PC-3 (cell line): ENCODE measurements at regions not wholly inside any gene's neighbourhood (a gene's known extent, or its start where the extent isn't known, plus 50 kb on each side); places are given as distances from the start of the nearest gene placed in this dataset.

Experiments
- ATAC-seq: fragments of 200-7000 bp; cut with Tn5 transposase; 2 replicates; pipeline ENCODE4 v1.9.1; 2020; ENCODE audit warnings: mild to moderate bottlenecking, moderate library complexity
- BruUV-seq: library from RNA; stranded (reverse); fragments of 400-500 nt; replicated peaks from 2 replicates; lab custom pipeline; 2021; lab: Mats Ljungman, UMichigan
- CTCF ChIA-PET: fragments of 300-600 bp; sonication (Branson Sonifier 250); formaldehyde crosslinking; loops from one replicate; lab custom pipeline; 2022; ENCODE audit warnings: antibody characterized with exemption; lab: Charles Lee
- POLR2A ChIA-PET: fragments of 300-600 bp; sonication (Branson Sonifier 250); formaldehyde crosslinking; loops from one replicate; lab custom pipeline; 2022; ENCODE audit warnings: antibody characterized with exemption; ENCODE audit not compliant: unreplicated experiment; lab: Charles Lee
- DNase-seq: peaks from one replicate; pipeline ENCODE4 v3.0.0-alpha.2; 2015
- H2AFZ ChIP-seq: fragments of 300-600 bp; sonication (generic); 2 replicates; pipeline ENCODE4 v1.6.0; 2016; ENCODE audit warnings: antibody characterized with exemption, low read length
- H3F3A ChIP-seq: fragments of 300-600 bp; sonication (generic); one replicate; pipeline ENCODE4 v1.6.0; 2017; ENCODE audit warnings: antibody characterized with exemption, low read length, control low read depth, mild to moderate bottlenecking; ENCODE audit not compliant: unreplicated experiment
- H3K27ac ChIP-seq: fragments of 300-600 bp; sonication (generic); 2 replicates; pipeline ENCODE4 v1.5.1; 2016; ENCODE audit warnings: mild to moderate bottlenecking, low read length
- H3K27me3 ChIP-seq: fragments of 300-600 bp; sonication (generic); 2 replicates; pipeline ENCODE4 v1.6.1; 2016; ENCODE audit warnings: low read length, mixed read lengths
- H3K36me3 ChIP-seq: fragments of 300-600 bp; sonication (generic); 2 replicates; pipeline ENCODE4 v1.6.1; 2016; ENCODE audit warnings: low read depth, mixed run types, low read length, mixed read lengths
- H3K4me1 ChIP-seq: fragments of 300-600 bp; sonication (generic); 2 replicates; pipeline ENCODE4 v1.5.1; 2016; ENCODE audit warnings: low read length; ENCODE audit not compliant: insufficient read depth
- H3K4me2 ChIP-seq: fragments of 300-600 bp; sonication (generic); 2 replicates; pipeline ENCODE4 v1.6.0; 2016; ENCODE audit warnings: low read length
- H3K4me3 ChIP-seq: fragments of 300-600 bp; sonication (generic); 2 replicates; pipeline ENCODE4 v1.5.1; 2016; ENCODE audit warnings: mild to moderate bottlenecking, low read length, mixed read lengths
- H3K79me2 ChIP-seq: fragments of 300-600 bp; sonication (generic); 2 replicates; pipeline ENCODE4 v1.6.1; 2017; ENCODE audit warnings: low read length, mixed read lengths
- H3K9ac ChIP-seq: fragments of 300-600 bp; sonication (generic); 2 replicates; pipeline ENCODE4 v1.6.0; 2016; ENCODE audit warnings: mild to moderate bottlenecking, low read length
- H3K9me2 ChIP-seq: fragments of 300-600 bp; sonication (generic); replicated peaks from 2 replicates; pipeline ENCODE4 v1.6.1; 2016; ENCODE audit warnings: mixed run types, low read length, mixed read lengths
- H3K9me3 ChIP-seq: fragments of 300-600 bp; sonication (generic); 2 replicates; pipeline ENCODE4 v1.6.1; 2016; ENCODE audit warnings: low read length, mixed read lengths
- H4K20me1 ChIP-seq: fragments of 300-600 bp; sonication (generic); 2 replicates; pipeline ENCODE4 v1.6.1; 2016; ENCODE audit warnings: low read length, mixed read lengths
- CTCF ChIP-seq: fragments of 300-600 bp; sonication (generic); conservative IDR thresholded peaks from 2 replicates; pipeline ENCODE4 v1.5.1; 2017; ENCODE audit warnings: antibody characterized with exemption, low read depth, mild to moderate bottlenecking, low read length
- EZH2 ChIP-seq: fragments of 300-600 bp; sonication (generic); IDR thresholded peaks from one replicate; pipeline ENCODE4 v1.6.1; 2017; ENCODE audit warnings: antibody characterized with exemption, mild to moderate bottlenecking, low read length; ENCODE audit not compliant: unreplicated experiment
- EZH2phosphoT487 ChIP-seq: fragments of 300-600 bp; sonication (generic); IDR thresholded peaks from 2 replicates; pipeline ENCODE4 v1.6.1; 2018; ENCODE audit warnings: mild to moderate bottlenecking, antibody characterized with exemption, low read length, borderline replicate concordance
- intact Hi-C: fragments of 100-400 bp; cut with micrococcal nuclease; formaldehyde crosslinking; loops from 2 replicates; pipeline ENCODE4 v1.9.0; 2023

- Histone ChIP-seq H3K9ac (no peak overlapping the region), H3K9me2 (no peaks in the 10 kb centered on the region), H3K27ac (no peak overlapping the region), H3F3A (no peaks in the 10 kb centered on the region), H3K4me2 (no peak overlapping the region), H3K4me3 (no peak overlapping the region), H2AFZ (no peak overlapping the region), H4K20me1 (no peaks in the 10 kb centered on the region), H3K9me3 (no peaks in the 10 kb centered on the region), H3K4me1 (no peaks in the 10 kb centered on the region), H3K36me3 (no peaks in the 10 kb centered on the region), H3K79me2 (no peaks in the 10 kb centered on the region), H3K27me3 (no peaks in the 10 kb centered on the region)
- intact Hi-C loops, result loop anchor here (10.0 kb wide), 1 partner anchor 727 kb away; no protein-coding TSS in a partner anchor
- CTCF ChIA-PET, result no interaction called here
- TF ChIP-seq EZH2phosphoT487, result no peak
- no peak for TF ChIP-seq CTCF
- TF ChIP-seq EZH2, result no peak
- no TSS peak for BruUV-seq
- no peak for DNase-seq
- POLR2A ChIA-PET, result no interaction called here
- ATAC-seq, result no peak
Observed at GRCh38 chr9:90147426-90147825, 495.2 kb downstream of the DIRAS2 start.

GRCh38 chr9:90156318-90156717 lies 486.3 kb downstream of the DIRAS2 start:
- ATAC-seq, result no peak

More at GRCh38 chr9:90156318-90156717, 486.3 kb downstream of the DIRAS2 start:
- Histone ChIP-seq H2AFZ (no peak overlapping the region), H3K4me1 (no peaks in the 10 kb centered on the region), H3K27me3 (no peaks in the 10 kb centered on the region), H3K9me3 (no peaks in the 10 kb centered on the region), H3K9ac (no peak overlapping the region), H3F3A (no peaks in the 10 kb centered on the region), H3K9me2 (no peaks in the 10 kb centered on the region), H3K79me2 (no peaks in the 10 kb centered on the region), H3K27ac (no peak overlapping the region), H3K36me3 (no peaks in the 10 kb centered on the region), H4K20me1 (no peaks in the 10 kb centered on the region), H3K4me2 (no peak overlapping the region), H3K4me3 (no peak overlapping the region)
- POLR2A ChIA-PET, result no interaction called here
- DNase-seq, result no peak
- intact Hi-C loops, result no loop called here
- no TSS peak for BruUV-seq
- TF ChIP-seq EZH2, result no peak
- no peak for TF ChIP-seq EZH2phosphoT487
- TF ChIP-seq CTCF, result no peak
- CTCF ChIA-PET, result no interaction called here
